Left lung (tissue), 4 donors: ENCODE measurements at regions not wholly inside any gene's neighbourhood (a gene's known extent, or its start where the extent isn't known, plus 50 kb on each side); places are given as distances from the start of the nearest gene placed in this dataset.

ENCODE experiments used
- ATAC-seq: fragments of 200-7000 bp; cut with Tn5 transposase; one replicate; pipeline ENCODE4 v1.9.1; 2020; ENCODE audit warnings: moderate library complexity
- DNase-seq, 4 donors: peaks; one replicate each; pipeline ENCODE4 v3.0.0-alpha.2; 2013 to 2020
- H3K27ac ChIP-seq, 2 donors: fragments of 200-600 bp; sonication (generic) in 1 of 2; one replicate each; pipeline versions ENCODE4 v1.5.0 to v1.8.0; 2020 to 2021
- H3K27me3 ChIP-seq, 2 donors: fragments of 200-600 bp; sonication (generic) in 1 of 2; one replicate each; pipeline versions ENCODE4 v1.5.0 to v1.8.0; 2020 to 2021
- H3K36me3 ChIP-seq, 2 donors: fragments of 200-600 bp; sonication (generic) in 1 of 2; one replicate each; pipeline versions ENCODE4 v1.5.0 to v1.8.0; 2020 to 2021
- H3K4me1 ChIP-seq, 2 donors: fragments of 200-600 bp; one replicate each; pipeline ENCODE4 v1.8.0; 2021
- H3K4me3 ChIP-seq, 2 donors: fragments of 200-600 bp; sonication (generic) in 1 of 2; one replicate each; pipeline versions ENCODE4 v1.5.0 to v1.8.0; 2020 to 2021; ENCODE audit warnings: mild to moderate bottlenecking in 1 of 2
- H3K9me3 ChIP-seq, 2 donors: fragments of 200-600 bp; sonication (generic) in 1 of 2; one replicate each; pipeline versions ENCODE4 v1.5.0 to v1.8.0; 2020 to 2021
- intact Hi-C, 2 donors: fragments of 100-400 bp; cut with DNase I; formaldehyde crosslinking; loops; one replicate each; pipeline versions ENCODE4 v1.11.2 to v1.14.2; 2022
- TF ChIP-seq, protein P1 (sequence below), 2 donors: fragments of 200-600 bp; sonication (generic) in 1 of 2; IDR thresholded peaks; one replicate each; pipeline versions ENCODE4 v1.5.0 to v1.8.0; 2021; ENCODE audit warnings: antibody characterized with exemption in 2 of 2
- donor health status: DM: no; HTN: yes; CAD: no.
- donor health status: DM: no; HTN: no; CAD: no.

DNA sequence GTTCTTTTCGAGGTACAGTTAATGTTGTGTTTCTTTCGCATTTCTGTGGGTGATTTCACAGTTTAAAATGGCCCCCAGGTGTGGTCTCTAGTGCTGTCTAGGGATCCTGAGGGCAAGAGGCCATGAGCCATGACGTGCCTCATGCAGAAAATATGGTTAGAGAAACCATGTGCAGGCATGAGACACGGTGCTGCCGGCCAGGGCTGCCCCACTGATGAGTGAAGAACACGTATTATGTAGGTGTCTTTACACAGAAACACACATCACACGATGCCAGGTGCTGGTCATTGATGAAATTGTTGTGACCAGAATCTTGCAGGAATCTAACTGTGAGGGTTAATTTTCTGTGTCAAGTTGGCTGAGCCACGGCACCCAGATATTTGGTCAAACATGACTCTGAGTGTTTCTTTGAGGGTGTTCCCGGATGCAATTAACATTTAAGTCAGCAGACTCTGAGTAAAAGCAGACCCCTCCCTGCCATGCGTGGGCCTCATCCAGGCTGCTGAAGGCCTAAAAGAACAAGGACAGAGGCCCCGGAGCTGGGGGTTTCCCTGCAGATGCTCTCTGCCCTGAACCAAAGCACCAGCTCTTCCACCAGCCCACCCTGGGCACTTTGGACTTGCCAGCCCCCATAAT lies 463.0 kb upstream of the MYT1L start:
- no peaks in the 10 kb centered on the region for H3K4me1 ChIP-seq
- TF ChIP-seq, protein P1, sequence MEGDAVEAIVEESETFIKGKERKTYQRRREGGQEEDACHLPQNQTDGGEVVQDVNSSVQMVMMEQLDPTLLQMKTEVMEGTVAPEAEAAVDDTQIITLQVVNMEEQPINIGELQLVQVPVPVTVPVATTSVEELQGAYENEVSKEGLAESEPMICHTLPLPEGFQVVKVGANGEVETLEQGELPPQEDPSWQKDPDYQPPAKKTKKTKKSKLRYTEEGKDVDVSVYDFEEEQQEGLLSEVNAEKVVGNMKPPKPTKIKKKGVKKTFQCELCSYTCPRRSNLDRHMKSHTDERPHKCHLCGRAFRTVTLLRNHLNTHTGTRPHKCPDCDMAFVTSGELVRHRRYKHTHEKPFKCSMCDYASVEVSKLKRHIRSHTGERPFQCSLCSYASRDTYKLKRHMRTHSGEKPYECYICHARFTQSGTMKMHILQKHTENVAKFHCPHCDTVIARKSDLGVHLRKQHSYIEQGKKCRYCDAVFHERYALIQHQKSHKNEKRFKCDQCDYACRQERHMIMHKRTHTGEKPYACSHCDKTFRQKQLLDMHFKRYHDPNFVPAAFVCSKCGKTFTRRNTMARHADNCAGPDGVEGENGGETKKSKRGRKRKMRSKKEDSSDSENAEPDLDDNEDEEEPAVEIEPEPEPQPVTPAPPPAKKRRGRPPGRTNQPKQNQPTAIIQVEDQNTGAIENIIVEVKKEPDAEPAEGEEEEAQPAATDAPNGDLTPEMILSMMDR (IDR thresholded peaks at IDR 0.05) = no peak
- H3K9me3 ChIP-seq = no peaks in the 10 kb centered on the region
- intact Hi-C loops = no loop called here
- ATAC-seq = no peak
- H3K27me3 ChIP-seq = peaks cover 0 to 11% of the 10 kb centered on the region in 2 donors
- H3K36me3 ChIP-seq = no peaks in the 10 kb centered on the region
- H3K4me3 ChIP-seq = no peak overlapping the region
- DNase-seq = no peak
- H3K27ac ChIP-seq = no peak overlapping the region

DNA sequence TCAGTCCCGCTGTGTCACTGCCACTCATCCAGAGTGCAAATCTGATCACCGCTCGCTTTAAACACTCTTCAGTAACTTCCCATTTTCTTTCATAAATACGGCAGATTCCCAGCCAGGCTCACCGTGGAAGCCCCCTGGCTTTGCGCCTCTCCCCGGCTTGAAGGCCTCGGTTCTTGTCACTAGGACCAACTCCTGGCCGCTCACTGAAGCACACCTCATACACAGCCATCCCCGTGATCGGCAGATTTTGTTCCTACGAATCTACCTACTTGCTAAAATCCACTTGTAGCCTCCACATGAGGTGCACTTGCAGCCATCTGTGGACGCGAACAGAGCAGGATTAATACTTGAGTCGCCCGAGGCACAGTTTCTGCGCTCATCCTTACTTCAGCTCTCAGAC lies 462.4 kb upstream of the MYT1L start:
- Histone ChIP-seq H3K4me1 (no peaks in the 10 kb centered on the region), H3K36me3 (no peaks in the 10 kb centered on the region), H3K9me3 (no peaks in the 10 kb centered on the region), H3K27ac (no peak overlapping the region), H3K27me3 (peaks cover 0 to 11% of the 10 kb centered on the region in 2 donors), H3K4me3 (no peak overlapping the region)
- ATAC-seq (no peak), DNase-seq (no peak)
- intact Hi-C loops = no loop called here
- TF ChIP-seq, protein P1 (IDR thresholded peaks at IDR 0.05) = no peak

DNA sequence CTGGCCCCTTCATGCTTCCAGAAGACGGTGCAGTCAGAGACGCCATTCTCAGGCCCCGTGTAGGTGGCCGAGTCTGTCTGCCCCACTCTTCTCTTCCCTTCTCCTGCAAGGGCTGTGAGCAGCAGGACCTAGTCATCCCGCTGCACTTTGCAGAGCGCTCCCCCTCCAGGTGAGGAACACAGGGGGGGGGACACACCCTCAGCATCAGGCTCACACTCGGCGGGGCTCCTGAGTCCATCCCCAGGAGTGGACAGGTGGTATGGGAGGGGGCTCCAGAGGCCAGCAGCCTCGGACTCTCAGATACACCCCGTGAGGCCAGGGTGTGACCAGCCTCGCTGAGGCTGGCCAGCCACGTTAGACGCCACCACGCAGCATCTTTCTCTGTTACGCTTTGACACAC lies 460.5 kb upstream of the MYT1L start:
- TF ChIP-seq, protein P1 (IDR thresholded peaks at IDR 0.05) = no peak
- intact Hi-C loops = no loop called here
- DNase-seq (no peak), ATAC-seq (no peak)
- Histone ChIP-seq H3K4me1 (no peaks in the 10 kb centered on the region), H3K36me3 (no peaks in the 10 kb centered on the region), H3K27ac (no peak overlapping the region), H3K9me3 (no peaks in the 10 kb centered on the region), H3K4me3 (no peak overlapping the region), H3K27me3 (peaks cover 0 to 11% of the 10 kb centered on the region in 2 donors)

DNA sequence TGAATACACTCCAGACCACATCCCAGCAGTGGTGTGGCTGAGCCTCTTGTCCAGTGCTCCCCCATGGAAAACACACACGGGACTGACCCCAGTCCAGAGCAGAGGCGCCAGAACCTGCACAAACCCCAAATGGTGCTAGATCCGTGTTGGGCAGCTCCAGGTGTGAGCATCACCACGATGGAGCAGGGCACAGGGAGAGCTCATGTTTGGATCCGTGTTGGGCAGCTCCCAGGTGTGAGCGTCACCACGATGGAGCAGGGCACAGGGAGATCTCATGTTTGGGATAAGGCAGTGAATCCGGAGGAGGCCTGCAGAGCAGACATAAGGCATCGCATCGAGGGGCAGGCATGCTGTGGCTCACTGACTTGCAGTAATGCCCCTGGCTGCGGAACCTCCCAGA lies 460.0 kb upstream of the MYT1L start:
- Histone ChIP-seq H3K4me3 (no peak overlapping the region), H3K27me3 (peaks cover 0 to 6% of the 10 kb centered on the region in 2 donors), H3K9me3 (no peaks in the 10 kb centered on the region), H3K4me1 (no peaks in the 10 kb centered on the region), H3K36me3 (no peaks in the 10 kb centered on the region), H3K27ac (no peak overlapping the region)
- DNase-seq (no peak), ATAC-seq (no peak)
- TF ChIP-seq, protein P1 (IDR thresholded peaks at IDR 0.05) = no peak
- intact Hi-C loops = no loop called here

DNA sequence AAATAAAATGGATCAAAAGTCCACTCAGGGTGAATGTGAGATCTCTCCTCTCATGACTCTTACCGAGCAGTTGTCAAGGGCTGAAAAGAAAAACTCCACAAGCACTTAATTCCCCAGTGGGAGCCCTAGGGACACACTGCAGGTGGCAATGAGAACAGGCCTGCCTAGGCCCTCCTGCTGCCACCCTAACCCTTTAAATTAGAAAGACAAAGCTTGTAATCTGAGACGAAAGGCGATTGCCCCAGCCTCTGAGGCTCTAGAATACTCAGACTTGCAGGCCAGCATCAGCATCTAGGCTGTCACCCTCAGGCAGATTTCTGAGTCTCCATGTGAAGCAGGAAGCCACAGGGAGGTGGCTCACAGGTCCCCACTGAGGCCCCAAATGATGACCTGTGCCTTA lies 457.0 kb upstream of the MYT1L start:
- Histone ChIP-seq H3K27ac (no peak overlapping the region), H3K36me3 (no peaks in the 10 kb centered on the region), H3K4me1 (no peaks in the 10 kb centered on the region), H3K9me3 (no peaks in the 10 kb centered on the region), H3K27me3 (peaks cover 0 to 3% of the 10 kb centered on the region in 2 donors), H3K4me3 (no peak overlapping the region)
- TF ChIP-seq, protein P1 (IDR thresholded peaks at IDR 0.05) = no peak
- DNase-seq (no peak), ATAC-seq (no peak)
- intact Hi-C loops = no loop called here
